RWPE1 (cell line): ENCODE measurements at regions not wholly inside any gene's neighbourhood (a gene's known extent, or its start where the extent isn't known, plus 50 kb on each side); places are given as distances from the start of the nearest gene placed in this dataset.
"Not testable (repeated sequence)": the region's sequence is repeated elsewhere in the genome, so short reads cannot be mapped to it uniquely, and the experiment has no call there.

Source experiments
- CTCF ChIA-PET: fragments of 350-600 bp; sonication (Branson Sonifier 250); formaldehyde crosslinking; extraction: SDS; loops from one replicate; lab custom pipeline; 2021; lab: Yijun Ruan, JAX
- POLR2A ChIA-PET: fragments of 400-600 bp; formaldehyde crosslinking; extraction: SDS; loops from one replicate; lab custom pipeline; 2020; ENCODE audit warnings: antibody characterized with exemption; ENCODE audit not compliant: low non-redundant PET; lab: Yijun Ruan, JAX
- DNase-seq: peaks from one replicate; pipeline ENCODE4 v3.0.0; 2012; ENCODE audit warnings: low spot score
- H3K27ac ChIP-seq: fragments of 450-650 bp; 2 replicates; pipeline ENCODE4 v1.5.1; 2017
- TF ChIP-seq, protein P1 (sequence below): fragments of 450-650 bp; conservative IDR thresholded peaks from 2 replicates; pipeline ENCODE4 v1.5.1; 2017; ENCODE audit warnings: low read depth, mild to moderate bottlenecking

DNA sequence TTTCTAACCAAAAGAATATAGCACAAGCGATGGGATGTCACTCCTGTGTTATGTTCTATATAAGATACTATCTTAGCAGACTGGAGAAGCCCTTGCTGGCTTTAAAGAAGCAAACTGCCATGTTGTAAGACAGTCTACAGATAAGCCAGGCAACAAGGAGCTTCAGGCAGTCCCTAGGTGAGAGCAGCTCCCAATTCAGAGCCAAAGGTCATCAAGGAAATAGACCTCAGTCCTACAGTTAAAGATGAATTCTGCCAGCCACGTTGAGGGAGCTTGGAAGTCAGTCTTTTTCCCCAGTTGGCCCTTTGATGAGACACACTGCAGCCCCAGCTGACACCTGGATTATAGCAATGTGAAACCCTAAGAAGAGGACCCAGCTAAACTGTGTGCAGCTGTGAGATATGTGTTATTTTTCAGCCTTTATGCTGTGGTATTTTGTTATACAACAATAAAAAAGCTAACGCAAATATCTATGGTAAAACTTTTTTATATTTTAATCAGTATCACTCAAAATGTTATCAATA is 102.5 kb upstream of the AKAP13 start:
- POLR2A ChIA-PET: no interaction called here
- TF ChIP-seq, protein P1, sequence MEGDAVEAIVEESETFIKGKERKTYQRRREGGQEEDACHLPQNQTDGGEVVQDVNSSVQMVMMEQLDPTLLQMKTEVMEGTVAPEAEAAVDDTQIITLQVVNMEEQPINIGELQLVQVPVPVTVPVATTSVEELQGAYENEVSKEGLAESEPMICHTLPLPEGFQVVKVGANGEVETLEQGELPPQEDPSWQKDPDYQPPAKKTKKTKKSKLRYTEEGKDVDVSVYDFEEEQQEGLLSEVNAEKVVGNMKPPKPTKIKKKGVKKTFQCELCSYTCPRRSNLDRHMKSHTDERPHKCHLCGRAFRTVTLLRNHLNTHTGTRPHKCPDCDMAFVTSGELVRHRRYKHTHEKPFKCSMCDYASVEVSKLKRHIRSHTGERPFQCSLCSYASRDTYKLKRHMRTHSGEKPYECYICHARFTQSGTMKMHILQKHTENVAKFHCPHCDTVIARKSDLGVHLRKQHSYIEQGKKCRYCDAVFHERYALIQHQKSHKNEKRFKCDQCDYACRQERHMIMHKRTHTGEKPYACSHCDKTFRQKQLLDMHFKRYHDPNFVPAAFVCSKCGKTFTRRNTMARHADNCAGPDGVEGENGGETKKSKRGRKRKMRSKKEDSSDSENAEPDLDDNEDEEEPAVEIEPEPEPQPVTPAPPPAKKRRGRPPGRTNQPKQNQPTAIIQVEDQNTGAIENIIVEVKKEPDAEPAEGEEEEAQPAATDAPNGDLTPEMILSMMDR: no peak
- H3K27ac ChIP-seq: no peak overlapping the region
- DNase-seq: no peak
- CTCF ChIA-PET: interaction anchor here (1.0 kb wide), 1 partner anchor 12 kb away, joined by 3 read pairs; no protein-coding TSS in a partner anchor

DNA sequence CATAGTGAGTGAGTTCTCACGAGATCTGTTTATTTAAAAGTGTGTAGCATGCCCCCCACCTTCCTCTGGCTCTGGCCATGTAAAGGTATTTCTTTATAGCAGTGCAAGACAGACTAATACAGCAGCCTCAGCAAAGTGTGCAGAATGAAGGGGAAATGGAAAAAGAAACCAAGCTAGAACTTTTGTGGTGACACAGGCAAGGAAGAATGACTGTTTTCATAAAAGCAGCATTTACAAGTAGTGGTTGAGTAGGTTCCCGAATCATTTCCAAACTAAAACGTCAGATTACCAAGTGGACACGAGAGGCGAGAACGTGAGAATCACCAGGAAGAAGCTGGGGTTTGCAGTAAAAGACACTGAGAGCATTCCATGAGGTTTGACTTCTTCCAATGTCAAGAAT is 100.2 kb upstream of the AKAP13 start:
- TF ChIP-seq, protein P1: no peak
- no peak overlapping the region for H3K27ac ChIP-seq
- ChIA-PET CTCF (no interaction called here), POLR2A (no interaction called here)
- DNase-seq: no peak

DNA sequence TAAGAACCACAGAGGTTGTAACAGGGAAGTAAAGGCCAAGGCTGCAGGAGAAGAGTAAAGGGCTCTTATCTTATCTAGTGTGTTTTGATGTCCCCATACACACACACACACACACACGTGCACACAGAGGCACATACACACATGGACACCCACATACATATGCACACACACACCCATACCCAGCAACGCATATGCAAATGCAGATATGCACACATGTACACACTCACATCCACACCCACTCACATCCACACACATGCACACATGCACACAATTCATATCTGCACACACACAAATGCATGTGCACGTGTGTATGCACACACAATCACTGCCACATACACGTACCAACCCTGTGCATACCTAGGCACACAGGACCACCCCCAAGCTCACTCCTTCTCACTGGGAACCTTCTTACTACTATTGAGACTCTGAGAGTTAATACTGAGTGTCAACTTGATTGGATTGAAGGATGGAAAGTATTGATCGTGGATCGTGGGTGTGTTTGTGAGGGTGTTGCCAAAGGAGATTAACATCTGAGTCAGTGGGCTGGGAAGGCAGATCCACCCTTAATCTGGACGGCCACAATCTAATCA is 99.0 kb upstream of the AKAP13 start:
- CTCF ChIA-PET: no interaction called here
- POLR2A ChIA-PET: no interaction called here
- H3K27ac ChIP-seq: no peak overlapping the region
- TF ChIP-seq, protein P1: no peak
- DNase-seq: no peak

DNA sequence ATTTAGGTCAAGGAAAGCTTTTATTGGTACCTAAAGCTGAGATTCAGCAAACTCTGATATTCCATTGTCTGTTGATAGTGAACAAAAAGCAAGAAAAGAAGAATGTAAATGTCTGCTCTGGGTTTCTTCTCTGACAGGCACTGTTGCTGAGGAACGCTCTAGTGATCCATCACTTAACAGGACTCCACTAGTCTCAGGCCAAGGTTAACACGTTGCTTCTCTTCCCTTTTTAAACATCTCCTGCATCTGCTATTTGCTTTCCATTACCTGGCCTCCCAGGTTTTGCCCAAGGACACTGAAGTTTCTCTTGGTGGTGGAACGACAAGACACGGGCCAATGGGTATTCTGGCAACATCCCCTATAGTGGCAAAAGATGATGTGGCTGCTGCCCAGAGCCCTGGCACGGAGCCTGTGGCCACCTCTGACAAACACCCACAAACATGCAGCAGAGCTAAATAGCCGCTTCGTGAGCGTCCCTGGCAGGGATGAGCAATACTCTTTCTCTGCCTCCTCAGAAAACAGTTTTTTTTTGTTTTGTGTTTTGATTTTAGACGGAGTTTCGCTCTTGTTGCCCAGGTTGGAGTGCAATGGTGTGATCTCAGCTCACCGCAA is 97.8 kb upstream of the AKAP13 start:
- TF ChIP-seq, protein P1: no peak
- ChIA-PET CTCF (no interaction called here), POLR2A (no interaction called here)
- no peak for DNase-seq
- no peak overlapping the region for H3K27ac ChIP-seq

DNA sequence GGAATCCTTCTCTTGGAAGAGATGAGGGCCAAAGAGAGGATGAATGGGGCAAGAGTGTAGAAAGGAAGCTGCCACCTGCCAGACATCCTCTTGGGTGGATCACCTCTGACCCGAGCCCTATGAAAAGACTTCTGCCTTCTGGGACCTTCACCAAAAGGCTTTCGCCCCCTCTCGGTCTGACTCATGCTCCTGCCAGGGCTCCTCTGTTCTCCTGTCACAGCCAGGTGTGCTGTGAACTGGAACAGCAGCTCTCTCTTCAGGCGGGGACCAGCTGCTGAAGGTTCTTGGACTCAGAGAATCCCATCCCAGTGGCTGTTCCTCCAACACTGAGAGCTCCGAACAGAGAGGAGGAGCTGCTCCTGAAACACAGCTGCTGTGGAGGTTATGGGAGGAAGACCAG is 96.6 kb upstream of the AKAP13 start:
- DNase-seq, POLR2A ChIA-PET, H3K27ac ChIP-seq: not testable (repeated sequence)
- CTCF ChIA-PET: interaction anchor here (0.6 kb wide), 1 partner anchor 14 kb away, joined by 3 read pairs; no protein-coding TSS in a partner anchor

DNA sequence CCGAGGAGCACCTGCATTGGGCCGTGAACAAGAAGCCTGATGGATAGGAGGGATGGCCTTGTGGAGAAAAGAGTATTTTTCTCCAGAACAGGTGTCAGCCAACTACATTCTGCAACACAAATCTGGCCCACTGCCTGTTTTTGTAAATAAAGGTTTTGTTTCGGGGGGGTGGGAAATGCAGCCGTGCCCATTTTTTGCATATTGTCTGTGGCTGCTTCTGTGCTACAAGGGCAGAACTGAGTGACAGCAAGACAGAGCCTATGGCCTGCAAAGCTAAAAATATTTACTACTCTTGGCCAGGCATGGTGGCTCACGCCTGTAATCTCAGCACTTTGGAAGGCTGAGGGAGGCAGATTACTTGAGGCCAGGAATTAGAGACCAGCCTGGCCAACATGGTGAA is 95.9 kb upstream of the AKAP13 start:
- no peak overlapping the region for H3K27ac ChIP-seq
- DNase-seq: no peak
- ChIA-PET CTCF (no interaction called here), POLR2A (no interaction called here)
- TF ChIP-seq, protein P1: no peak
